ENCODE measurements at regions not wholly inside any gene's neighbourhood (a gene's known extent, or its start where the extent isn't known, plus 50 kb on each side); places are given as distances from the start of the nearest gene placed in this dataset.

- DNase-seq (ENCODE audit: low spot score) = no peak
These were observed 281.7 kb downstream of the XXYLT1 start for GRCh38 chr3:194989241-194989640.

GRCh38 chr3:194990454-194991337 lies 280.3 kb downstream of the XXYLT1 start:
- DNase-seq (ENCODE audit: low spot score) = no peak

- no peak for DNase-seq (ENCODE audit: low spot score)
These were observed 279.7 kb downstream of the XXYLT1 start for GRCh38 chr3:194991338-194991654.

- DNase-seq (ENCODE audit: low spot score) = no peak
These were observed 277.1 kb downstream of the XXYLT1 start for GRCh38 chr3:194993896-194994295.

- DNase-seq (ENCODE audit: low spot score) = no peak
These were observed 276.4 kb downstream of the XXYLT1 start for GRCh38 chr3:194994551-194994981.

GRCh38 chr3:194995334-194995733 lies 275.6 kb downstream of the XXYLT1 start:
- DNase-seq (ENCODE audit: low spot score) = no peak

- DNase-seq (ENCODE audit: low spot score) = no peak
These were observed 275.0 kb downstream of the XXYLT1 start for GRCh38 chr3:194995922-194996321.

- no peak for DNase-seq (ENCODE audit: low spot score)
These were observed 274.2 kb downstream of the XXYLT1 start for GRCh38 chr3:194996746-194997145.

- DNase-seq (ENCODE audit: low spot score) = no peak
These were observed 272.5 kb downstream of the XXYLT1 start for GRCh38 chr3:194998417-194998816.

GRCh38 chr3:194998948-194999347 lies 272.0 kb downstream of the XXYLT1 start:
- no peak for DNase-seq (ENCODE audit: low spot score)

GRCh38 chr3:194999491-194999890 lies 271.5 kb downstream of the XXYLT1 start:
- DNase-seq (ENCODE audit: low spot score) = no peak

- DNase-seq (ENCODE audit: low spot score) = no peak
These were observed 269.7 kb downstream of the XXYLT1 start for GRCh38 chr3:195001261-195001660.

- DNase-seq (ENCODE audit: low spot score) = no peak
These were observed 268.7 kb downstream of the XXYLT1 start for GRCh38 chr3:195001961-195002861.

- DNase-seq (ENCODE audit: low spot score) = no peak
These were observed 267.7 kb downstream of the XXYLT1 start for GRCh38 chr3:195003006-195003892.

- no peak for DNase-seq (ENCODE audit: low spot score)
These were observed 267.1 kb downstream of the XXYLT1 start for GRCh38 chr3:195003893-195004289.

GRCh38 chr3:195004512-195005250 lies 266.3 kb downstream of the XXYLT1 start:
- no peak for DNase-seq (ENCODE audit: low spot score)

- DNase-seq (ENCODE audit: low spot score) = no peak
These were observed 265.7 kb downstream of the XXYLT1 start for GRCh38 chr3:195005251-195005620.

GRCh38 chr3:195005759-195006510 lies 265.0 kb downstream of the XXYLT1 start:
- no peak for DNase-seq (ENCODE audit: low spot score)

GRCh38 chr3:195007151-195007550 lies 263.8 kb downstream of the XXYLT1 start:
- DNase-seq (ENCODE audit: low spot score) = no peak

GRCh38 chr3:195007766-195008165 lies 263.2 kb downstream of the XXYLT1 start:
- DNase-seq (ENCODE audit: low spot score) = no peak

Measured in umbilical cord (tissue), 1 donor.